B cell (primary cell): ENCODE measurements at regions not wholly inside any gene's neighbourhood (a gene's known extent, or its start where the extent isn't known, plus 50 kb on each side); places are given as distances from the start of the nearest gene placed in this dataset.

ENCODE experiments used
- ATAC-seq: fragments of 200-7000 bp; cut with Tn5 transposase; one replicate; pipeline ENCODE4 v1.10.0; 2021; ENCODE audit warnings: low read depth, mild to moderate bottlenecking, moderate number of reproducible peaks, moderate library complexity
- CTCF ChIA-PET: fragments of 350-600 bp; sonication (Branson Sonifier 250); formaldehyde crosslinking; loops from one replicate; lab custom pipeline; 2021; ENCODE audit warnings: antibody characterized with exemption, inconsistent platforms; lab: Charles Lee
- POLR2A ChIA-PET: fragments of 350-600 bp; sonication (Branson Sonifier 250); formaldehyde crosslinking; loops from one replicate; lab custom pipeline; 2021; ENCODE audit warnings: antibody characterized with exemption; lab: Charles Lee
- DNase-seq: peaks from one replicate; pipeline ENCODE4 v3.0.0; 2013
- H2AFZ ChIP-seq: 2 replicates; pipeline ENCODE4 v1.6.1; 2012; ENCODE audit warnings: mild to moderate bottlenecking, low read depth, low read length; ENCODE audit not compliant: insufficient read depth, poor library complexity, severe bottlenecking
- H3K27ac ChIP-seq, 2 donors: 1 replicate in 1 of 2; 2 replicates in 1 of 2; pipeline ENCODE4 v1.5.1; 2012 to 2013; ENCODE audit warnings: low read length in 2 of 2, mild to moderate bottlenecking in 2 of 2, moderate library complexity in 1 of 2
- H3K27me3 ChIP-seq, 4 experiments: fragments of 200-600 bp in 1 of 4; sonication (generic) in 1 of 4; replicated peaks in 1 of 4; 1 replicate in 2 of 4; 2 replicates in 2 of 4; pipeline versions ENCODE4 v1.6.1 to v1.7.0; 2013 to 2016; ENCODE audit warnings: low read length in 3 of 4, mild to moderate bottlenecking in 2 of 4, mixed read lengths in 1 of 4, moderate library complexity in 1 of 4; ENCODE audit not compliant: insufficient read depth in 4 of 4, control insufficient read depth in 3 of 4; ENCODE audit errors: control extremely low read depth in 1 of 4
- H3K36me3 ChIP-seq, 2 experiments: replicated peaks in 1 of 2; 1 replicate in 1 of 2; 2 replicates in 1 of 2; pipeline versions ENCODE4 v1.6.1 to v1.7.1; 2013; ENCODE audit warnings: low read length in 1 of 2; ENCODE audit not compliant: insufficient read depth in 2 of 2, control insufficient read depth in 1 of 2; ENCODE audit errors: control extremely low read depth in 1 of 2, extremely low read depth in 1 of 2
- H3K4me1 ChIP-seq, 2 donors: fragments of 200-600 bp in 1 of 2; sonication (generic) in 1 of 2; 1 replicate in 1 of 2; 2 replicates in 1 of 2; pipeline versions ENCODE4 v1.5.1 to v1.6.1; 2013 to 2017; ENCODE audit warnings: low read length in 2 of 2; ENCODE audit not compliant: control insufficient read depth in 2 of 2, insufficient read depth in 2 of 2
- H3K4me2 ChIP-seq: replicated peaks from 2 replicates; pipeline ENCODE3; 2012; ENCODE audit warnings: mild to moderate bottlenecking, low read depth, low read length; ENCODE audit not compliant: poor library complexity, severe bottlenecking
- H3K4me3 ChIP-seq, 5 experiments: fragments of 200-600 bp in 1 of 5; sonication (generic) in 1 of 5; 1 replicate in 3 of 5; 2 replicates in 2 of 5; pipeline versions ENCODE4 v1.5.1 to v1.7.0; 2011 to 2016; ENCODE audit warnings: low read length in 4 of 5, mild to moderate bottlenecking in 4 of 5, low read depth in 2 of 5, control low read depth in 1 of 5, moderate library complexity in 1 of 5; ENCODE audit not compliant: insufficient read depth in 1 of 5; ENCODE audit errors: control extremely low read depth in 1 of 5, extremely low read depth in 1 of 5
- H3K79me2 ChIP-seq: fragments of 200-600 bp; sonication (generic); one replicate; pipeline ENCODE4 v1.6.0; 2016; ENCODE audit warnings: low read length; ENCODE audit not compliant: control insufficient read depth, insufficient read depth
- H3K9ac ChIP-seq: fragments of 200-600 bp; sonication (generic); 2 replicates; pipeline ENCODE4 v1.6.1; 2017; ENCODE audit warnings: mild to moderate bottlenecking, low read length, moderate library complexity
- H3K9me3 ChIP-seq, 3 donors: one replicate each; pipeline versions ENCODE4 v1.6.1 to v1.7.1; 2013; ENCODE audit warnings: low read length in 2 of 3; ENCODE audit not compliant: control insufficient read depth in 2 of 3, insufficient read depth in 1 of 3; ENCODE audit errors: control extremely low read depth in 1 of 3
- H4K20me1 ChIP-seq: 2 replicates; pipeline ENCODE4 v1.6.0; 2012; ENCODE audit warnings: mild to moderate bottlenecking, low read length; ENCODE audit not compliant: insufficient read depth, control insufficient read depth, poor library complexity, severe bottlenecking
- H3K27ac Mint-ChIP-seq: one replicate; pipeline ENCODE4 v1.8.0; 2021; ENCODE audit warnings: mixed read lengths
- H3K27me3 Mint-ChIP-seq: one replicate; pipeline ENCODE4 v1.8.0; 2021; ENCODE audit warnings: mixed read lengths
- H3K4me1 Mint-ChIP-seq: one replicate; pipeline ENCODE4 v1.8.0; 2021; ENCODE audit warnings: mixed read lengths
- H3K4me3 Mint-ChIP-seq: one replicate; pipeline ENCODE4 v1.8.0; 2021; ENCODE audit warnings: mixed read lengths
- H3K9me3 Mint-ChIP-seq: one replicate; pipeline ENCODE4 v1.8.0; 2022; ENCODE audit warnings: mixed read lengths; ENCODE audit not compliant: insufficient read depth
- CTCF ChIP-seq: fragments of 200-600 bp; IDR thresholded peaks from one replicate; pipeline ENCODE4 v1.8.0; 2022; ENCODE audit warnings: antibody characterized with exemption, mild to moderate bottlenecking
- EZH2 ChIP-seq: IDR thresholded peaks from 2 replicates; pipeline ENCODE4 v1.6.1; 2012; ENCODE audit warnings: borderline replicate concordance, low read depth, mild to moderate bottlenecking, moderate library complexity, low read length; ENCODE audit not compliant: insufficient read depth, poor library complexity, severe bottlenecking
- WGBS: methylation state at CpG from one replicate; pipeline ENCODE4 v1.1.5; 2013; ENCODE audit warnings: missing lambda C conversion rate; ENCODE audit not compliant: insufficient coverage; 5-methylcytosine and 5-hydroxymethylcytosine counted together
- intact Hi-C: fragments of 100-400 bp; cut with micrococcal nuclease; formaldehyde crosslinking; loops from one replicate; pipeline ENCODE4 v1.10.0; 2022

DNA sequence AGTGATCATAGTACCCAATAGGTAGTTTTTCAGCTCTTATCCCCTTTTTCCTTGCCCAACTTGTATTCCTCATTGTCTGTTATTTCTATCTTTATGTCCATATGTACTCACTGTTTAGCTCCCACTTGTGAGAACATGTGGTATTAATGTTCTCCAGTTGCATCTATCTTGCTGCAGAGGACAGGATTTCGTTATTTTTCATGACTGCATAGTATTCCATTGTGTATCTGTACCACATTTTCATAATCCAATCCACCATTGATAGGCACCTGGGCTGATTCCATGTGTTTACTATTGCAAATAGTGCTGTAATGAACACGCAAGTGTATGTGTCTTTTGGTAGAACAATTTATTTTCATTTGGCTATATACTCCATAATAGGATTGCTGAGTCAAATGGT is 819.5 kb upstream of the ADGRB3 start:
- no peaks in the 10 kb centered on the region for H3K27me3 Mint-ChIP-seq
- peaks cover 10% of the 10 kb centered on the region for H3K9me3 Mint-ChIP-seq
- no peaks in the 10 kb centered on the region for H3K4me1 Mint-ChIP-seq
- ChIA-PET CTCF (no interaction called here), POLR2A (no interaction called here)
- no CpG with 5 or more reads among the region's 2 CpGs for WGBS
- H3K27ac Mint-ChIP-seq: no peak overlapping the region
- Histone ChIP-seq H3K4me3 (no peak overlapping the region), H3K9ac (no peak overlapping the region), H3K36me3 (no peaks in the 10 kb centered on the region), H3K4me2 (no peak overlapping the region), H3K4me1 (no peaks in the 10 kb centered on the region), H4K20me1 (no peaks in the 10 kb centered on the region), H3K79me2 (no peaks in the 10 kb centered on the region), H3K27ac (no peak overlapping the region), H3K9me3 (peaks cover 2 to 13% (median 4%) of the 10 kb centered on the region in 3 donors), H2AFZ (no peak overlapping the region), H3K27me3 (no peaks in the 10 kb centered on the region)
- DNase-seq: no peak
- ATAC-seq: no peak
- H3K4me3 Mint-ChIP-seq: no peak overlapping the region
- intact Hi-C loops: no loop called here
- no peak for TF ChIP-seq CTCF
- TF ChIP-seq EZH2: no peak

DNA sequence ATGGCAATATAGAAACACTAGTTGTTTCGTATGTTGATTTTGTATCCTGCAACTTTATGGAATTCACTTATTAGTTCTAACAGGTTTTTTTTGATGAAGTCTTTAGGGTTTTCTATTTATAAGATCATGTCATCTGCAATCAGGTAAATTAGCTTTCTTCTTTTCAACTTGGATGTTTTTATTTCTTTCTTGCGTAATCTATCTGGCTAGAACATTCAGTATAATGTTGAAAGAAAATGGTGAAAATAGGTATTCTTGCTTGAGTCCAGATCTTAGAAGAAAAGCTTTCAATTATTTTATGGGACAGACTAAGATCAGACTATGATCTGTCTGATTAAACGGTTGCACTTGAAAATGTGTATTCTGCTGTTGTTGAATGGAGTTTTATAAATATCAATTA is 820.8 kb upstream of the ADGRB3 start:
- intact Hi-C loops: no loop called here
- no peaks in the 10 kb centered on the region for H4K20me1 ChIP-seq
- Mint-ChIP-seq H3K4me3 (no peak overlapping the region), H3K27ac (no peak overlapping the region), H3K9me3 (peaks cover 5% of the 10 kb centered on the region), H3K4me1 (no peaks in the 10 kb centered on the region), H3K27me3 (no peaks in the 10 kb centered on the region)
- no peaks in the 10 kb centered on the region for H3K27me3 ChIP-seq
- DNase-seq (no peak), ATAC-seq (no peak)
- ChIA-PET POLR2A (no interaction called here), CTCF (no interaction called here)
- H2AFZ ChIP-seq: no peak overlapping the region
- no peaks in the 10 kb centered on the region for H3K4me1 ChIP-seq
- no peak overlapping the region for H3K9ac ChIP-seq
- H3K79me2 ChIP-seq: no peaks in the 10 kb centered on the region
- TF ChIP-seq EZH2 (no peak), CTCF (no peak)
- H3K4me2 ChIP-seq: no peak overlapping the region
- no peaks in the 10 kb centered on the region for H3K36me3 ChIP-seq
- H3K4me3 ChIP-seq: no peak overlapping the region
- no peak overlapping the region for H3K27ac ChIP-seq
- peaks cover 2 to 13% (median 4%) of the 10 kb centered on the region in 3 donors for H3K9me3 ChIP-seq
- WGBS: no CpG with 5 or more reads among the region's 3 CpGs
